Transverse colon (tissue), 4 donors: ENCODE measurements at regions not wholly inside any gene's neighbourhood (a gene's known extent, or its start where the extent isn't known, plus 50 kb on each side); places are given as distances from the start of the nearest gene placed in this dataset.

Experiments
- DNase-seq: peaks from one replicate; pipeline ENCODE4 v3.0.0-alpha.2; 2019
- H3K27ac ChIP-seq, 4 donors: fragments of 200-600 bp; sonication (generic); 2 replicates each; pipeline ENCODE4 v1.5.1; 2016 to 2018; ENCODE audit warnings: inconsistent platforms in 4 of 4
- H3K27me3 ChIP-seq: fragments of 200-600 bp; sonication (generic); 2 replicates; pipeline ENCODE4 v1.5.1; 2017; ENCODE audit warnings: inconsistent platforms
- H3K36me3 ChIP-seq, 4 donors: fragments of 200-600 bp; sonication (generic); 2 replicates each; pipeline ENCODE4 v1.5.1; 2017 to 2019; ENCODE audit warnings: inconsistent platforms in 4 of 4
- H3K4me1 ChIP-seq, 4 donors: fragments of 200-600 bp; sonication (generic); 2 replicates each; pipeline ENCODE4 v1.5.1; 2017 to 2020; ENCODE audit warnings: inconsistent platforms in 4 of 4
- H3K4me3 ChIP-seq, 4 donors: fragments of 200-600 bp; sonication (generic); 1 replicate in 1 of 4; 2 replicates in 3 of 4; pipeline versions ENCODE4 v1.5.1 to v1.6.1; 2017 to 2019; ENCODE audit warnings: inconsistent platforms in 4 of 4
- H3K9me3 ChIP-seq, 2 donors: fragments of 200-600 bp; sonication (generic); 2 replicates each; pipeline ENCODE4 v1.5.1; 2017 to 2019; ENCODE audit warnings: inconsistent platforms in 2 of 2
- CTCF ChIP-seq, 5 experiments: fragments of 200-600 bp in 3 of 5; fragments of 450-650 bp in 2 of 5; sonication (generic) in 3 of 5; IDR thresholded peaks; 1 replicate in 2 of 5; 2 replicates in 3 of 5; pipeline ENCODE4 v1.5.1; 2016 to 2017; ENCODE audit warnings: antibody characterized with exemption in 5 of 5, inconsistent platforms in 3 of 5, mild to moderate bottlenecking in 2 of 5, moderate library complexity in 1 of 5
- EP300 ChIP-seq: sonication (generic); formaldehyde crosslinking; IDR thresholded peaks from one replicate; pipeline ENCODE4 v1.6.1; 2017; ENCODE audit warnings: antibody characterized with exemption, low read depth
- POLR2A ChIP-seq: fragments of 450-650 bp; IDR thresholded peaks from one replicate; pipeline ENCODE4 v1.6.1; 2016; ENCODE audit warnings: antibody characterized with exemption, mild to moderate bottlenecking, moderate library complexity
- POLR2AphosphoS5 ChIP-seq, 3 donors: sonication (generic); formaldehyde crosslinking; IDR thresholded peaks; one replicate each; pipeline ENCODE4 v1.6.1; 2016; ENCODE audit warnings: antibody characterized with exemption in 3 of 3
- WGBS, 2 donors: methylation state at CpG; one replicate each; pipeline ENCODE4 v1.1.5; 2018; ENCODE audit warnings: low coverage in 1 of 2; 5-methylcytosine and 5-hydroxymethylcytosine counted together
- in situ Hi-C, 4 donors: fragments of 200-750 bp; cut with MboI; loops; one replicate each; pipeline versions ENCODE4 v1.15.0 to v1.15.1; 2017; ENCODE audit warnings: low sequenced_read_pairs in 3 of 4, low pct_ligation_motif_present in 1 of 4, low pct_unique_long_range_greater_than_20kb in 1 of 4
- intact Hi-C: fragments of 100-400 bp; cut with DNase I; formaldehyde crosslinking; loops from one replicate; pipeline ENCODE4 v1.15.1; 2023; ENCODE audit warnings: low total_unique reads

GRCh38 chr10:80890146-80890545 lies 352.4 kb downstream of the SH2D4B start:
- in situ Hi-C loops, result no loop called here
- TF ChIP-seq POLR2AphosphoS5 (IDR thresholded peaks at IDR 0.05) (no peak), EP300 (no peak), POLR2A (no peak), CTCF (IDR thresholded peaks at IDR 0.05) (no peak)

GRCh38 chr10:80893256-80893655 lies 355.6 kb downstream of the SH2D4B start:
- intact Hi-C loops, result loop anchor here (5.0 kb wide), 1 partner anchor 714 kb away; no protein-coding TSS in a partner anchor
- no peak overlapping the region for H3K4me3 ChIP-seq
- in situ Hi-C loops, result no loop called here
- WGBS, 2 donors, result 80 to 87% methylated on average over 5 of the region's 5 CpGs
- DNase-seq, result no peak
- no peak overlapping the region for H3K27ac ChIP-seq
- no peaks in the 10 kb centered on the region for H3K36me3 ChIP-seq
- TF ChIP-seq CTCF (IDR thresholded peaks at IDR 0.05), result no peak
- no peak for TF ChIP-seq EP300
- no peak for TF ChIP-seq POLR2AphosphoS5 (IDR thresholded peaks at IDR 0.05)
- TF ChIP-seq POLR2A, result no peak
- H3K27me3 ChIP-seq, result no peaks in the 10 kb centered on the region
- H3K4me1 ChIP-seq, result no peaks in the 10 kb centered on the region
- no peaks in the 10 kb centered on the region for H3K9me3 ChIP-seq

More at GRCh38 chr10:80890146-80890545, 352.4 kb downstream of the SH2D4B start:
- Histone ChIP-seq H3K27me3 (no peaks in the 10 kb centered on the region), H3K27ac (no peak overlapping the region), H3K4me3 (no peak overlapping the region), H3K36me3 (no peaks in the 10 kb centered on the region), H3K9me3 (no peaks in the 10 kb centered on the region), H3K4me1 (no peaks in the 10 kb centered on the region)
- 77% methylated on average over 1 of the region's 1 CpG; no CpG with 5 or more reads in 1 of the 2 donors for WGBS, 2 donors
- intact Hi-C loops, result loop anchor here (5.0 kb wide), 1 partner anchor 717 kb away; no protein-coding TSS in a partner anchor
- DNase-seq, result no peak

GRCh38 chr10:80894311-80894791 lies 356.6 kb downstream of the SH2D4B start:
- in situ Hi-C loops (no loop called here), intact Hi-C loops (loop anchor here (5.0 kb wide), 1 partner anchor 713 kb away; no protein-coding TSS in a partner anchor)
- H3K36me3 ChIP-seq, result no peaks in the 10 kb centered on the region
- no peaks in the 10 kb centered on the region for H3K4me1 ChIP-seq
- no peak for DNase-seq
- H3K9me3 ChIP-seq, result no peaks in the 10 kb centered on the region
- H3K27ac ChIP-seq, result no peak overlapping the region
- WGBS, 2 donors, result 45 to 47% methylated on average over 3 of the region's 3 CpGs
- no peaks in the 10 kb centered on the region for H3K27me3 ChIP-seq
- H3K4me3 ChIP-seq, result no peak overlapping the region
- TF ChIP-seq POLR2A (no peak), CTCF (IDR thresholded peaks at IDR 0.05) (no peak), EP300 (no peak), POLR2AphosphoS5 (IDR thresholded peaks at IDR 0.05) (no peak)

- in situ Hi-C loops, result no loop called here
These were observed 357.2 kb downstream of the SH2D4B start for GRCh38 chr10:80894797-80895467.

More at GRCh38 chr10:80894797-80895467, 357.2 kb downstream of the SH2D4B start:
- no peak for DNase-seq
- no peaks in the 10 kb centered on the region for H3K4me1 ChIP-seq
- 77% methylated on average over 10 of the region's 11 CpGs; no CpG with 5 or more reads in 1 of the 2 donors for WGBS, 2 donors
- no peaks in the 10 kb centered on the region for H3K27me3 ChIP-seq
- no peak for TF ChIP-seq POLR2A
- no peak for TF ChIP-seq EP300
- no peak for TF ChIP-seq POLR2AphosphoS5 (IDR thresholded peaks at IDR 0.05)
- no peak for TF ChIP-seq CTCF (IDR thresholded peaks at IDR 0.05)
- no peaks in the 10 kb centered on the region for H3K9me3 ChIP-seq
- H3K4me3 ChIP-seq, result no peak overlapping the region
- H3K27ac ChIP-seq, result no peak overlapping the region
- no peaks in the 10 kb centered on the region for H3K36me3 ChIP-seq
- intact Hi-C loops, result loop anchor here (5.0 kb wide), 1 partner anchor 712 kb away; no protein-coding TSS in a partner anchor
